C1 segment of cervical spinal cord (tissue), 14 donors: ENCODE measurements at regions not wholly inside any gene's neighbourhood (a gene's known extent, or its start where the extent isn't known, plus 50 kb on each side); places are given as distances from the start of the nearest gene placed in this dataset.

Source experiments
- DNase-seq, 14 donors: peaks; one replicate each; lab custom pipeline; 2025; lab: John Stamatoyannopoulos, UW

GRCh38 chr11:109165035-109165434, 257.0 kb upstream of the C11orf87 start:
- no peak for DNase-seq

- no peak for DNase-seq
Measured at GRCh38 chr11:109166441-109166840, 255.5 kb upstream of the C11orf87 start.

- no peak for DNase-seq
Measured at GRCh38 chr11:109173504-109173903, 248.5 kb upstream of the C11orf87 start.

- no peak for DNase-seq
Measured at GRCh38 chr11:109184376-109184775, 237.6 kb upstream of the C11orf87 start.

GRCh38 chr11:109192864-109193263, 229.1 kb upstream of the C11orf87 start:
- no peak for DNase-seq

GRCh38 chr11:109193880-109194279, 228.1 kb upstream of the C11orf87 start:
- DNase-seq = no peak

GRCh38 chr11:109196016-109196415, 226.0 kb upstream of the C11orf87 start:
- DNase-seq = no peak

- DNase-seq = no peak
Measured at GRCh38 chr11:109197656-109198055, 224.3 kb upstream of the C11orf87 start.

- DNase-seq = no peak
Measured at GRCh38 chr11:109203176-109203575, 218.8 kb upstream of the C11orf87 start.

GRCh38 chr11:109205312-109205711, 216.7 kb upstream of the C11orf87 start:
- DNase-seq = no peak

- DNase-seq = peak in 1 of 14 donors; percentile 19
Measured at GRCh38 chr11:109208121-109208520, 213.9 kb upstream of the C11orf87 start.

GRCh38 chr11:109209572-109209971, 212.4 kb upstream of the C11orf87 start:
- DNase-seq = no peak

GRCh38 chr11:109221190-109221589, 200.8 kb upstream of the C11orf87 start:
- DNase-seq = no peak

- DNase-seq = peak in 1 of 14 donors; percentile 80
Measured at GRCh38 chr11:109222761-109223160, 199.2 kb upstream of the C11orf87 start.

- peak in 1 of 14 donors; percentile 79 for DNase-seq
Measured at GRCh38 chr11:109223451-109223850, 198.5 kb upstream of the C11orf87 start.

GRCh38 chr11:109229682-109230081, 192.3 kb upstream of the C11orf87 start:
- DNase-seq = no peak

GRCh38 chr11:109236188-109236587, 185.8 kb upstream of the C11orf87 start:
- no peak for DNase-seq

GRCh38 chr11:109236696-109237095, 185.3 kb upstream of the C11orf87 start:
- no peak for DNase-seq

- no peak for DNase-seq
Measured at GRCh38 chr11:109237636-109238035, 184.4 kb upstream of the C11orf87 start.

- DNase-seq = no peak
Measured at GRCh38 chr11:109241988-109242536, 179.9 kb upstream of the C11orf87 start.

GRCh38 chr11:109247071-109247470, 174.9 kb upstream of the C11orf87 start:
- no peak for DNase-seq

GRCh38 chr11:109249597-109249996, 172.4 kb upstream of the C11orf87 start:
- DNase-seq = no peak

GRCh38 chr11:109251230-109251629, 170.8 kb upstream of the C11orf87 start:
- no peak for DNase-seq

- no peak for DNase-seq
Measured at GRCh38 chr11:109264128-109264527, 157.9 kb upstream of the C11orf87 start.
